ENCODE measurements at regions not wholly inside any gene's neighbourhood (a gene's known extent, or its start where the extent isn't known, plus 50 kb on each side); places are given as distances from the start of the nearest gene placed in this dataset.

DNA sequence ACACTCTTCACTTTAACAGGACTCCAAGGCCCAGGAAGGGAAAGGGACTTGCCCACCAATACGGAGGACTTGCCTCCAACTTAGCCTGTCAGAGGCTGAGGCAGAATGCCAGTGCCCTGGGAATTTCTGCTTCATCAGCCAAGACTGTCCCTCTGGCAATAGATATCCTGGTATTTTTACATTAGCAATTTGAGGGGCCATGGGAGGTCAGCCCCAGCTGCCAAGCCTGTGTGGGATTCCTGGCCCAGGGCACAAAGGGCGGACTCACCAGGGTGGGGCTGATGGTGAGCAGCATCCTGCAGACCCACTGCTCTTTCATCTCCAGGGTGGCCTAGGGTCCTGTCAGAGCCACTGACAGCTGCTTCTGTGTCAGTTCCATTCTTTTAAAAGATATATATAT, 78.3 kb upstream of the CIBAR2 start:
- no peak overlapping the region for H3K4me3 Mint-ChIP-seq
- peaks cover 12% of the 10 kb centered on the region for H3K27me3 Mint-ChIP-seq
- H3K27ac Mint-ChIP-seq, result no peak overlapping the region
- H3K36me3 Mint-ChIP-seq, result peaks cover 3% of the 10 kb centered on the region
- H3K4me1 Mint-ChIP-seq, result no peaks in the 10 kb centered on the region
- peaks cover 9 to 15% (median 12%) of the 10 kb centered on the region in 3 donors for H3K9me3 Mint-ChIP-seq

DNA sequence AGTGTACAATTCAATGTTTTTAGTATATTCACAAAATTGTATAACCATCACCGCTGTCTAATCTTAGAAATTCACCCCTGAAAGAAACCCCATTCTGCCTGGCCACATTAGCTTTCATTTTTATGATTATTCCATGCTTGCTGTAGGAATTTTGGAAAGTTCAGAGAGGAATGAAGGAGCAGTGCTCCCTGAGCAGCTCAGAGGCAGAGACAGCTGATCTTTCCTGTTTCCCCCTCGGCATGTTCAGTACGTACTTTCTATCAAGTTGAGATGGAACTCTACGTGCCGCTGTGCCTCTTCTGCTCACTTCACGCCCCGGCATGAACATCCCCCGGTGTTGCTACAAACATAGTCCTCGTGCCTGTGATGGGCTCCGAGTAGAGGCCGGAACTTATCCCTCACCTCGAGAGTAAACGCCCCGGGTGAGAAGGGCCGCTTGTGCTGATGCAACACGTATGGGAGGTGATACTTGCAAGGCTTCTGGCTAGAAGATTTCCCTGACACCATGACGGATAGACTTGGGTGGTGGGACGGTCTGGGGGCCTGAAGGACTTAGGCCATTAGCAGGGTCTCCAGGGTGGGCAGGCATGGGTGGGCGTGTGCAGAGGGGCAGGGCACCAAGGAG, 79.2 kb upstream of the CIBAR2 start:
- no peak overlapping the region for H3K27ac Mint-ChIP-seq
- H3K4me1 Mint-ChIP-seq, result no peaks in the 10 kb centered on the region
- H3K36me3 Mint-ChIP-seq, result peaks cover 3% of the 10 kb centered on the region

DNA sequence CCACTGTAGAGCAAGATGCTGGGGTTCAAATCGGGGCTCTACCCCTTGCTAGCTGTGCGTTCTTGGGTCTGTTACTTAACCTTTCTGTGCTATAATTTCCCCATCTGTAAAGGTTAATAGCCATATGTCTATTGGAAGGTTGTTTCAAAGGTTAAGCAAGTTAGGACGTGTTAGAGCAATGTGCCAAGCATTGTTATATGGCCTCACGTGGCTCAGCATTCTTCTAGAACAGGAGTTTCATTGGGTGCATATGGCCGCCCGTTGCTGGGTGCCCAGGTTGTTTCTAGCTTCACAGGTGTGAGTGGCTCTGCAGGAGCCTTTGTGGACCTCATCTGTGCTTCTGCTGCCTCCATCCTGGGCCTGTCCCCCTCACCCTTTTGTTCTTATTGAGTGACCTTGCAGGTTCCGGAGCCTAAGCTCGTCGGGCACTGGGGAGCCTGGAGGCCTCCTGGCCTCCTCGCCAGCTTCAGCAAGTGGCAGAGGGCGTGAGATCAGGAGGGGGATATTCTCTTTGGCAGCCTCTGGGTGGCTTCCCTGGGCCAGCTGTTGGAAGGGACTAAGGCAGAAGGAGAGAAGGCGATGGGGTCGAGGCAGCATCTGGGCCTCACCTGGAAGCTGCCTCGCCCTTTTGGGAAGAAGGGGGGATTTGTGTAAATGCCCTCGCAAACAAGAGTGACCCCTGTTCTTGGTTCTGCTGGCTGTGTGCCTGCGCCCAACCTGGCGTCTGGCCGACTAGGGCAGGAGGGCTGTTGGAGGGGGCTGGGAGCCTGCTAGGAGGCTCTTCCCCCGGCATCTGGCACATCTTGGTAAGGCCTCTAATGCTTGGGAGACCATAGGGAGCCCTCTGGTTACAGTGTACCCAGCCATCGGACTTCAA, 80.2 kb upstream of the CIBAR2 start:
- no peak overlapping the region for H3K27ac Mint-ChIP-seq
- H3K36me3 Mint-ChIP-seq, result peaks cover 2% of the 10 kb centered on the region
- peaks cover 9 to 12% (median 12%) of the 10 kb centered on the region in 3 donors for H3K9me3 Mint-ChIP-seq
- H3K4me1 Mint-ChIP-seq, result no peaks in the 10 kb centered on the region
- peaks cover 8% of the 10 kb centered on the region for H3K27me3 Mint-ChIP-seq
- H3K4me3 Mint-ChIP-seq, result no peak overlapping the region

More for the DNA sequence above, 79.2 kb upstream of the CIBAR2 start:
- H3K4me3 Mint-ChIP-seq, result peak overlapping the region in 2 of 4 donors; percentile 21
- peaks cover 6% of the 10 kb centered on the region for H3K27me3 Mint-ChIP-seq
- H3K9me3 Mint-ChIP-seq, result peaks cover 9 to 15% (median 12%) of the 10 kb centered on the region in 3 donors

DNA sequence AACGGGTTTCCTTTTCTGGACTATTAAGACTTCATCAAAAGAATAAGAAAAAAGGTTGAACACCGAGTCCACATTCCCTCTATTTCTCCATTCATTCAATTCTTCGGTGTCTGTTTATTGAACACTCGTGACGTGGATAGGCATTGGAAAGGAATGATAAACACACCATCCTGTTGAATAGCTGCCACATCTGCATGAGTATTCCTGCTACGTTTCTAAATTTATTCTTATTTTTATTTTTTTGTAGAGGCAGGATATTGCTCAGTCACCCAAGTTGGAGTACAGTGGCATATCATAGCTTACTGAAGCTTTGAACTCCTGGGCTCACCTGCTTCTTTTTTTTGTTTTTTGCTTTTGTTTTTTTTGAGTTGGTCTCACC, 80.8 kb upstream of the CIBAR2 start:
- Mint-ChIP-seq H3K27me3 (peaks cover 13% of the 10 kb centered on the region), H3K4me1 (no peaks in the 10 kb centered on the region), H3K9me3 (peaks cover 9 to 12% (median 12%) of the 10 kb centered on the region in 3 donors), H3K27ac (no peak overlapping the region), H3K36me3 (peaks cover 2% of the 10 kb centered on the region), H3K4me3 (no peak overlapping the region)

DNA sequence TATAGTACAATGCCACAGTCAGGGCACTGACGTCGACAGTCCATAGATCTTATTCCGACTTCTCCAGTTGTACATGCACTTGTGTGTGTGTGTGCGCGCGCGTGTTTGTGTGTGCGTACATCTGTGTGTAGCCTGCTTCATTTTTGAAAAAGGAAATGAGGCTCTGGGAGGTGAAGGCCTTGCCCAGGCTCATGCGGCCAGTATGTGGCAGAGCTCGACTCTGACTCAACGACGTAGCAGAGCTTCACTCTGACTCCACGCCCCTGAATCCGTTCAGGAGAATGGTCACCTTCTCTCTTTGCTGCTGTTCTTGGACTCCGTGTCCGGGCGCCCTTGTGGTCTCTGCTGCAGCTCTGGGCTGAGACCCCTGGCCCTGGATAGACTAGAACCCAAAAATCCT, 81.6 kb upstream of the CIBAR2 start:
- Mint-ChIP-seq H3K27me3 (peaks cover 14% of the 10 kb centered on the region), H3K4me3 (no peak overlapping the region), H3K36me3 (no peaks in the 10 kb centered on the region), H3K27ac (peak overlapping the region in 1 of 3 donors; percentile 28), H3K4me1 (no peaks in the 10 kb centered on the region), H3K9me3 (peaks cover 9 to 11% (median 10%) of the 10 kb centered on the region in 3 donors)

DNA sequence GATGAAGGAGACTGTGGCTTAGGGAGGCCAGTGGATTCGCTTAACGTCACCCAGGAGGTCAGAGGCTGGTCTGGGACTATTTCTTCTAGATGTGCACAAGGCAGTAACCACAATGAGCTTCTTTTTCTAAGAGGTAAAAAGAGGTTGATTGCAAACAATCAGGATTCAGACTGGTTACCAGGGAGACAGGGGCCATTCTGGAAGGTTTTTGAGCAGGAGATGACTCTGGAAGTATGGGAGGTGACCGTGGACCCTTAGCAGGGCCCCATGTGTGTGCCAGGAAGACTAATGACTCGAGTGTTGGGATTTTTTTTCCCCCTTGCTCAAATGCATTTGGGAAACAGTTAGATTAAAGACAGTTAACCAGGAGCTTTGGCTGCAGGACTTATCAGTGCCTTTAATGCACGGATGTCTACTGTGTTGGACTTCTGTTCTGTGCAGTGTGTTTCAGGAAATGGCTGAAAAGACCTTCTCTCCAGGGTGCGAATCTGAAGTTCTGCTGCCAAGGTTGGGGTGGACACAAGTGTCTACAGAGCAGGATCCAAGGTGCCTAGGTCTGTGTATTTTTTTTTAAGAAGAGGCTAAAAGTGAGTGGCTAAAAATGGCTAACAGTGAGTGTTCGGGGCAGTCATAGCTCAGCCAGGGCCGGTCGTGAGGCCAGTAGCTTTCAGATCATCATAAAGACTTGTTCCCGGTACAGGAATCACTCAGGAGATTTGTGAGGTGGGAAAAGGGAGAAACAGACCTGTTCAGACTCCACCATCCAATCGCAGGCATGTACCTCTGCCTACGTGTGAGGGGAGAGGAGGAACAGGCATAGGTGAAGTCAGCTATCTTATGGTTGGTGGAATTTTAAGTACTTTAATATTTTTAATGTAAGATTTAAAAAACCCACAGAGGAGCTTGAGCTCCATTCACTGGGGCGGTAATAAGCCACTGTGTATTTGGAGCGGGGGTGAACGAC, 82.3 kb upstream of the CIBAR2 start:
- Mint-ChIP-seq H3K4me1 (no peaks in the 10 kb centered on the region), H3K4me3 (no peak overlapping the region), H3K9me3 (peaks cover 5 to 6% (median 6%) of the 10 kb centered on the region in 3 donors), H3K27me3 (peaks cover 13% of the 10 kb centered on the region), H3K27ac (peak overlapping the region in 1 of 3 donors; percentile 28), H3K36me3 (no peaks in the 10 kb centered on the region)

DNA sequence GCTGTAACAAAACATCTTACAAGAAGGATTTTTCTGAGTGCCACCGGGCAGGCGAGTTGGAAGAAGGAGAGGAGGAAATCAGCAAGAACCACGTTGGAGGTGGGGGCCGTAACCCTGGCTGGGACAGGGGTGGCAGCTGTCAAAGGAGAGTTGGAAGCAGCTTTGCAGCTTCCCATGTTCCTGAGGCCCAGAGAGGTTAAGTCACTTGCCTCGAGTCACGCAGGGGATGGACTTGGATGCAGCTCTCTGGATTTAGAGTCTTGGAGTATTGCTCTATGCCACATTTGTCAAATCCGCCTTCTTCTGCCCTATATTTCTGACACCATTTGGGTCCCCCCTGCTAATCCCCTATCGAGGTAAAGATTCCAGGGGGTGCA, 83.0 kb upstream of the CIBAR2 start:
- Mint-ChIP-seq H3K27ac (no peak overlapping the region), H3K27me3 (peaks cover 18% of the 10 kb centered on the region)

DNA sequence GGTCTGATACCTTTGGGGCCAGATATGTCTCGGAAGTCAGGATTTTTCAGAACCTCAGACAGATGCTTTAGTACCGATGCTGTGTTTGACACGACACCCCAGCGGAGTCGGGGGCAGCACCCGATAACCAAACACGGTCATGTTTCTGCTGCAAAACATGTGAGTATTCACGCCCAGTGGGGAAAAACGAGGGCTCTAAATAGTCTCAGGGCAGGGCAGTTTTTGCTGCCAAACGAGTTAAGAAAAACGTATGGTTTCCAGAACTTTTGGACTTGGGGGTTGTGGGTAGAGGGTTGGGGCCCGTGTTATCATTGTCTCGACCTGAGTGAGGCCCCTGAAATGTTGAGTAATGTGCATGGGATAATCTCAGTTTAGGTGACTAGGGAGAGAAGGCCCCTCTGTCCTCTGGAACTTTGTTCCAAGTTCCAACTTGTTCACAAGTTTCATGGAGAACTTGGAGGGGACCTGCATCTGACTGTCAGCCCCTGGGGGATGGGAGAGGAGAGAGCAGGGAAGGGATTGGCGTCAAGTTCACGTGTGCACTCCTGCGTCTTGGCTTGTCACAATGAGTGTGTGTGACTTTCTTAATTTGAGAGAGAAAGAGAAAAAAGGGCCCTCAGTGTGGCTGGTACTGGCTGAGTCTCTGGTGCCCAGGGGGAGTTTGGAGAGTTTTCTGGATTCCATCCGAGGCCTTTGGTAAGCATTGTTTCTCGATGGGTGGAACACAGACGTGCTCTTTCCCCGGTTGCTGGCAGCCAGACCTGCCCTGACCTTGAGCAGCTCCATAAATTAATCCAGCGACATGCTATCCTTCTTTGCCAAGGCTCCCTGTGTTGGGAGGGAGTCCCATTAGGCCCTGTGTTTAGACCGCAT, 83.9 kb upstream of the CIBAR2 start:
- Mint-ChIP-seq H3K4me1 (peaks cover 0 to 2% (median 0%) of the 10 kb centered on the region in 3 donors), H3K36me3 (no peaks in the 10 kb centered on the region), H3K4me3 (no peak overlapping the region), H3K27me3 (peaks cover 22% of the 10 kb centered on the region), H3K27ac (peak overlapping the region in 1 of 3 donors; percentile 77), H3K9me3 (peaks cover 0 to 3% (median 3%) of the 10 kb centered on the region in 3 donors)

More for the DNA sequence above, 83.0 kb upstream of the CIBAR2 start:
- Mint-ChIP-seq H3K9me3 (peaks cover 0 to 3% (median 3%) of the 10 kb centered on the region in 3 donors), H3K4me1 (no peaks in the 10 kb centered on the region), H3K4me3 (no peak overlapping the region), H3K36me3 (no peaks in the 10 kb centered on the region)

DNA sequence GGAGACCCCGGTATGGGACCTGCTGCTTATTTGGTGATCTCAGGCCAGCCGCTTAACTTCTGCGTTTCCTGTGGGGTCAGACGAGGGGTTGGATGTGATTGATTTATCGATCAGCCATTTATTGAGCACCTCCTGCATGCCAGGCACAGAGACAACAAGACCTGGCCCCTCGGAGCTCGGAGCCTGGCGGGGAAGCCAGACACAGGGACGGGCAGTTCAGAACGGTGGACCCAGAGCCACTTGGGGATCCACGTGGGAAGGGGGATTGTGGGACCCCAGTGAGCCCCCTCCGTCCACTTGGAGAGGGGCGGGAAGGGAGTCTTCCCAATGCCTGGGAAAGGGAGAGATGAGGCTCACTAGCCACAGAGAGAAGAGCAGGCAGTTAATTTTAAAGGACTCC, 84.7 kb upstream of the CIBAR2 start:
- peaks cover 0 to 2% (median 0%) of the 10 kb centered on the region in 3 donors for H3K4me1 Mint-ChIP-seq
- H3K27ac Mint-ChIP-seq, result no peak overlapping the region
- H3K27me3 Mint-ChIP-seq, result peaks cover 22% of the 10 kb centered on the region
- H3K4me3 Mint-ChIP-seq, result no peak overlapping the region
- H3K36me3 Mint-ChIP-seq, result no peaks in the 10 kb centered on the region
- no peaks in the 10 kb centered on the region for H3K9me3 Mint-ChIP-seq

DNA sequence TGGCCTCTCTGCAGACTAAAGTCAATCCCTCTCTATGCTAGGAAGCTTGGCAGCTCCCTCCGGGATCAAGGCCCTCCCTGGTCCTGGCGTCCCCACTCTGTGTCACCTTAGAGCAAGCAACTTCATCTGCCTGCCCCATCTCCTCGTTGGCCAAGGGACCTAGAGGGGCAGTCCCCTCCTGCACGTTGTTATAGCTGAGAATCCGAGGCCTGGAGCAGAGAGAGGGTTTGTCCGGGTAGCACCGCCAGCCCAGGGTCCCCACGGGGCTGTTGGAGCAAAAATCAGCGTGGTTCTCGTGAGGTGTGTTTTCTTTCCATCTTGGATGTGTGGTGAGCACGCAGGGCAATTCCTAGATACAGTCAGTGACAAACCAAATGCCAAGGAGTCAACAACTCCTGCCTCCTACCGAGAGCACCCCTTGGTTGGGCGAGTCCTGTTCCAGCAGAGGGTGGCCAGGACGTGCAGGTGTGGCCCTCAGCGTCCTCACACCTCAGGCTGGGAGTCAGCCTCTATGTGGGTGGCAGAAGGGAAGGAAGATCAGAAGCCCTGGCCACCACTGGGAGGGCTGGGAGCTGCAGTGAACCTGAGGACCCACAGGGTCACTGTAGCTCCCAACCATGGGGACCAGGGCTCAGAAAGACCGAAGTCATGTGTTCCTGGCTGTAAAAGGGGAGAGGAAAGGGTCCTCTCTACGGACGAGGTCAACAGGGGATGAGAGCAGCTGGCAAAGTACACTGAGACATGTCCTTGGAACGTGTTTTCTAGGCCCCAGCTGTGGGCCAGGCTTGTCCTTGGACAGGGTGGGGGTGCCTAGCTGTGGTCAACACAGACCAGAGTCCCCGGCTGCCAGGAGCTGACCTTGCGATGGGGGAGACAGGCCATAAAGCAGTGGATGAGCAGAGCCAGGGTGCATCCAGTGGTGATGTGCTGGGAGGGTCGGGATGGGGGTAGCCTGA, 85.6 kb upstream of the CIBAR2 start:
- Mint-ChIP-seq H3K27ac (no peak overlapping the region), H3K4me3 (no peak overlapping the region), H3K4me1 (peaks cover 0 to 2% (median 0%) of the 10 kb centered on the region in 3 donors)

DNA sequence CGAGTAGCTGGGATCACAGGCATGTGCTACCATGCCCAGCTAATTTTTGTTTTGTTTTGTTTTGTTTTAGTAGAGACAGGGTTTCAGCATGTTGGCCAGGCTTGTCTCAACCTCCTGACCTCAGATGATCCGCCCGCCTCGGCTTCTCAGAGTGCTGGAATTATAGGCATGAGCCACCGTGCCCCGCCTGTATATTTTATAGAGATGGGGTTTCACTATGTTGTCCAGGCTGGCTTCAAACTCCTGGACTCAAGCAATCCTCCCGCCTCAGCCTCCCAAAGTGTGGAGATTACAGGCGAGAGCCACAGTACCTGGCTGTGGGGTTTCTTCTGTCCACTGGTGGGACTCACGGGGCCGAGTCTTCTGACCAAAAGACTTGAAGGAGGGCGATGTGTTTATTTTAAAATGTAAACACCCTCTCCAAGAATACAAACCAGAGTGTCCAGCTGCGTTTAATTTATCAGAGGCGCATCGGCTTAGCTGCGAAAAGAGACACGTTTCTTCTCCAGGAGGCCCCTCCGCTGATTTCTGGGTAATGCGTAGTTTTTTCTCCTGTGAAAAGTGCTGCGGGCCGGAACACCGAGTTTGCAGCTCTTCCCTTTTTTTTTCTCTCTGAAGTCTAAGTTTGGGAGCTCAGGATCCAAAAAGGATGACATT, 86.9 kb upstream of the CIBAR2 start:
- H3K4me3 Mint-ChIP-seq, result no peak overlapping the region
- peaks cover 25% of the 10 kb centered on the region for H3K27me3 Mint-ChIP-seq
- no peaks in the 10 kb centered on the region for H3K36me3 Mint-ChIP-seq
- H3K27ac Mint-ChIP-seq, result no peak overlapping the region
- H3K4me1 Mint-ChIP-seq, result peaks cover 0 to 2% (median 0%) of the 10 kb centered on the region in 3 donors
- no peaks in the 10 kb centered on the region for H3K9me3 Mint-ChIP-seq

More for the DNA sequence above, 85.6 kb upstream of the CIBAR2 start:
- Mint-ChIP-seq H3K9me3 (no peaks in the 10 kb centered on the region), H3K36me3 (no peaks in the 10 kb centered on the region), H3K27me3 (peaks cover 22% of the 10 kb centered on the region)

DNA sequence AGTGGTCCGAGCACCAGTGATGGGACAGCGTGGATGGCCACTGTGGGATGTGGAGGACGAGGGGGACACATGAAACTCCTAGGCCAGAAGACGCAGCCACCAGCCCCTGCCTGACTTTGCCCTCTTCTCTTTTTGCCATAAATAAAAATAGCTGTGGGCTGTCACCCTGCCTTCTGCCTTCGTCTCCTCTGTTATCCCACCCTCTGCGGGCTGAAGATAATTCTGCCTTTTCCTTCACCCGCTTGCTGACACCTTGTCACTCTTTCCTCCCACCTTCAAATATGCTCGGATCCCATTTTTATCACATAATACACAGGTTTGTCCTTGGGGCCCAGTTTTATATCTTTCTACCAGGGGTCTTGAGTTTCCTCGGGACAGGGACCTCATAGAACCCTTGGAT, 87.6 kb upstream of the CIBAR2 start:
- Mint-ChIP-seq H3K4me1 (peaks cover 0 to 2% (median 0%) of the 10 kb centered on the region in 3 donors), H3K27me3 (peaks cover 25% of the 10 kb centered on the region), H3K27ac (no peak overlapping the region), H3K4me3 (no peak overlapping the region), H3K9me3 (no peaks in the 10 kb centered on the region), H3K36me3 (no peaks in the 10 kb centered on the region)
